Transverse colon (tissue), 4 donors: ENCODE measurements at regions not wholly inside any gene's neighbourhood (a gene's known extent, or its start where the extent isn't known, plus 50 kb on each side); places are given as distances from the start of the nearest gene placed in this dataset.

Experiments
- DNase-seq: peaks from one replicate; pipeline ENCODE4 v3.0.0-alpha.2; 2019
- H3K27ac ChIP-seq, 4 donors: fragments of 200-600 bp; sonication (generic); 2 replicates each; pipeline ENCODE4 v1.5.1; 2016 to 2018; ENCODE audit warnings: inconsistent platforms in 4 of 4
- H3K27me3 ChIP-seq: fragments of 200-600 bp; sonication (generic); 2 replicates; pipeline ENCODE4 v1.5.1; 2017; ENCODE audit warnings: inconsistent platforms
- H3K36me3 ChIP-seq, 4 donors: fragments of 200-600 bp; sonication (generic); 2 replicates each; pipeline ENCODE4 v1.5.1; 2017 to 2019; ENCODE audit warnings: inconsistent platforms in 4 of 4
- H3K4me1 ChIP-seq, 4 donors: fragments of 200-600 bp; sonication (generic); 2 replicates each; pipeline ENCODE4 v1.5.1; 2017 to 2020; ENCODE audit warnings: inconsistent platforms in 4 of 4
- H3K4me3 ChIP-seq, 4 donors: fragments of 200-600 bp; sonication (generic); 1 replicate in 1 of 4; 2 replicates in 3 of 4; pipeline versions ENCODE4 v1.5.1 to v1.6.1; 2017 to 2019; ENCODE audit warnings: inconsistent platforms in 4 of 4
- H3K9me3 ChIP-seq, 2 donors: fragments of 200-600 bp; sonication (generic); 2 replicates each; pipeline ENCODE4 v1.5.1; 2017 to 2019; ENCODE audit warnings: inconsistent platforms in 2 of 2
- CTCF ChIP-seq, 5 experiments: fragments of 200-600 bp in 3 of 5; fragments of 450-650 bp in 2 of 5; sonication (generic) in 3 of 5; IDR thresholded peaks; 1 replicate in 2 of 5; 2 replicates in 3 of 5; pipeline ENCODE4 v1.5.1; 2016 to 2017; ENCODE audit warnings: antibody characterized with exemption in 5 of 5, inconsistent platforms in 3 of 5, mild to moderate bottlenecking in 2 of 5, moderate library complexity in 1 of 5
- EP300 ChIP-seq: sonication (generic); formaldehyde crosslinking; IDR thresholded peaks from one replicate; pipeline ENCODE4 v1.6.1; 2017; ENCODE audit warnings: antibody characterized with exemption, low read depth
- POLR2A ChIP-seq: fragments of 450-650 bp; IDR thresholded peaks from one replicate; pipeline ENCODE4 v1.6.1; 2016; ENCODE audit warnings: antibody characterized with exemption, mild to moderate bottlenecking, moderate library complexity
- POLR2AphosphoS5 ChIP-seq, 3 donors: sonication (generic); formaldehyde crosslinking; IDR thresholded peaks; one replicate each; pipeline ENCODE4 v1.6.1; 2016; ENCODE audit warnings: antibody characterized with exemption in 3 of 3
- WGBS, 2 donors: methylation state at CpG; one replicate each; pipeline ENCODE4 v1.1.5; 2018; ENCODE audit warnings: low coverage in 1 of 2; 5-methylcytosine and 5-hydroxymethylcytosine counted together
- in situ Hi-C, 4 donors: fragments of 200-750 bp; cut with MboI; loops; one replicate each; pipeline versions ENCODE4 v1.15.0 to v1.15.1; 2017; ENCODE audit warnings: low sequenced_read_pairs in 3 of 4, low pct_ligation_motif_present in 1 of 4, low pct_unique_long_range_greater_than_20kb in 1 of 4
- intact Hi-C: fragments of 100-400 bp; cut with DNase I; formaldehyde crosslinking; loops from one replicate; pipeline ENCODE4 v1.15.1; 2023; ENCODE audit warnings: low total_unique reads

GRCh38 chr2:20884829-20885228 is 61.9 kb upstream of the LDAH start:
- H3K27me3 ChIP-seq = no peaks in the 10 kb centered on the region
- no peaks in the 10 kb centered on the region for H3K4me1 ChIP-seq
- DNase-seq = no peak
- in situ Hi-C loops = no loop called here
- TF ChIP-seq EP300 = no peak
- no peak for TF ChIP-seq CTCF (IDR thresholded peaks at IDR 0.05)
- no peak for TF ChIP-seq POLR2AphosphoS5 (IDR thresholded peaks at IDR 0.05)
- no peak for TF ChIP-seq POLR2A
- H3K9me3 ChIP-seq = no peaks in the 10 kb centered on the region
- H3K27ac ChIP-seq = no peak overlapping the region
- 64 to 100% methylated on average over 1 to 5 of the region's 5 CpGs for WGBS, 2 donors
- no peak overlapping the region for H3K4me3 ChIP-seq
- no peaks in the 10 kb centered on the region for H3K36me3 ChIP-seq
- intact Hi-C loops = no loop called here

- Histone ChIP-seq H3K9me3 (no peaks in the 10 kb centered on the region), H3K36me3 (no peaks in the 10 kb centered on the region), H3K4me3 (no peak overlapping the region), H3K4me1 (no peaks in the 10 kb centered on the region), H3K27ac (no peak overlapping the region), H3K27me3 (no peaks in the 10 kb centered on the region)
- no peak for TF ChIP-seq POLR2AphosphoS5 (IDR thresholded peaks at IDR 0.05)
- no peak for TF ChIP-seq EP300
- no peak for TF ChIP-seq CTCF (IDR thresholded peaks at IDR 0.05)
- TF ChIP-seq POLR2A = no peak
- DNase-seq = no peak
- intact Hi-C loops = no loop called here
- in situ Hi-C loops = no loop called here
- 69 to 75% methylated on average over 2 to 4 of the region's 4 CpGs for WGBS, 2 donors
Measured at GRCh38 chr2:20882466-20883170, 59.7 kb upstream of the LDAH start.

GRCh38 chr2:20880221-20880771 is 57.4 kb upstream of the LDAH start:
- no peaks in the 10 kb centered on the region for H3K4me1 ChIP-seq
- no peak for DNase-seq
- 70 to 84% methylated on average over 4 to 13 of the region's 13 CpGs for WGBS, 2 donors
- no peak for TF ChIP-seq CTCF (IDR thresholded peaks at IDR 0.05)
- no peak for TF ChIP-seq EP300
- TF ChIP-seq POLR2A = no peak
- no peak for TF ChIP-seq POLR2AphosphoS5 (IDR thresholded peaks at IDR 0.05)
- no peaks in the 10 kb centered on the region for H3K27me3 ChIP-seq
- H3K36me3 ChIP-seq = no peaks in the 10 kb centered on the region
- intact Hi-C loops (no loop called here), in situ Hi-C loops (no loop called here)
- no peaks in the 10 kb centered on the region for H3K9me3 ChIP-seq
- H3K27ac ChIP-seq = no peak overlapping the region
- H3K4me3 ChIP-seq = no peak overlapping the region

- WGBS, 2 donors = 83% methylated on average over 5 of the region's 5 CpGs; no CpG with 5 or more reads in 1 of the 2 donors
- H3K4me3 ChIP-seq = no peak overlapping the region
- no peaks in the 10 kb centered on the region for H3K27me3 ChIP-seq
- in situ Hi-C loops = no loop called here
- intact Hi-C loops = no loop called here
- DNase-seq = no peak
- H3K36me3 ChIP-seq = no peaks in the 10 kb centered on the region
- no peak overlapping the region for H3K27ac ChIP-seq
- TF ChIP-seq POLR2AphosphoS5 (IDR thresholded peaks at IDR 0.05) (no peak), POLR2A (no peak), EP300 (no peak)
- no peaks in the 10 kb centered on the region for H3K4me1 ChIP-seq
- no peaks in the 10 kb centered on the region for H3K9me3 ChIP-seq
Measured at GRCh38 chr2:20879221-20879620, 56.3 kb upstream of the LDAH start.
